ENCODE measurements at regions not wholly inside any gene's neighbourhood (a gene's known extent, or its start where the extent isn't known, plus 50 kb on each side); places are given as distances from the start of the nearest gene placed in this dataset.
"Not testable (repeated sequence)": the region's sequence is repeated elsewhere in the genome, so short reads cannot be mapped to it uniquely, and the experiment has no call there.

GRCh38 chr10:109067031-109067430 is 856.3 kb downstream of the XPNPEP1 start:
- no peak for DNase-seq (ENCODE audit: low spot score)

GRCh38 chr10:109065821-109066220 is 857.5 kb downstream of the XPNPEP1 start:
- DNase-seq (ENCODE audit: low spot score), result no peak

- no peak for DNase-seq (ENCODE audit: low spot score)
Measured at GRCh38 chr10:109062371-109062770, 860.9 kb downstream of the XPNPEP1 start.

- no peak for DNase-seq (ENCODE audit: low spot score)
Measured at GRCh38 chr10:109055243-109055642, 868.1 kb downstream of the XPNPEP1 start.

GRCh38 chr10:109047856-109048255 is 875.5 kb downstream of the XPNPEP1 start:
- DNase-seq (ENCODE audit: low spot score), result no peak

- DNase-seq (ENCODE audit: low spot score), result not testable (repeated sequence)
Measured at GRCh38 chr10:109046427-109046826, 876.9 kb downstream of the XPNPEP1 start.

- no peak for DNase-seq (ENCODE audit: low spot score)
Measured at GRCh38 chr10:109040622-109041021, 882.7 kb downstream of the XPNPEP1 start.

- no peak for DNase-seq (ENCODE audit: low spot score)
Measured at GRCh38 chr10:109037978-109038377, 885.3 kb downstream of the XPNPEP1 start.

GRCh38 chr10:109030581-109031210 is 892.6 kb downstream of the XPNPEP1 start:
- no peak for DNase-seq (ENCODE audit: low spot score)

- no peak for DNase-seq (ENCODE audit: low spot score)
Measured at GRCh38 chr10:109029870-109030269, 893.4 kb downstream of the XPNPEP1 start.

GRCh38 chr10:109027534-109028185 is 895.7 kb downstream of the XPNPEP1 start:
- DNase-seq (ENCODE audit: low spot score), result no peak

GRCh38 chr10:109025172-109025571 is 898.1 kb downstream of the XPNPEP1 start:
- DNase-seq (ENCODE audit: low spot score), result no peak

- no peak for DNase-seq (ENCODE audit: low spot score)
Measured at GRCh38 chr10:109022417-109023049, 900.8 kb downstream of the XPNPEP1 start.

- no peak for DNase-seq (ENCODE audit: low spot score)
Measured at GRCh38 chr10:109019001-109019424, 904.3 kb downstream of the XPNPEP1 start.

GRCh38 chr10:109007514-109007913 is 915.8 kb downstream of the XPNPEP1 start:
- DNase-seq (ENCODE audit: low spot score), result no peak

- DNase-seq (ENCODE audit: low spot score), result no peak
Measured at GRCh38 chr10:108990441-108990840, 932.9 kb downstream of the XPNPEP1 start.

- DNase-seq (ENCODE audit: low spot score), result no peak
Measured at GRCh38 chr10:108989976-108990375, 933.3 kb downstream of the XPNPEP1 start.

- no peak for DNase-seq (ENCODE audit: low spot score)
Measured at GRCh38 chr10:108982159-108982558, 941.2 kb downstream of the XPNPEP1 start.

GRCh38 chr10:108980869-108981268 is 942.4 kb downstream of the XPNPEP1 start:
- DNase-seq (ENCODE audit: low spot score), result no peak

- no peak for DNase-seq (ENCODE audit: low spot score)
Measured at GRCh38 chr10:108975459-108976058, 947.8 kb downstream of the XPNPEP1 start.

GRCh38 chr10:108970016-108970415 is 953.3 kb downstream of the XPNPEP1 start:
- DNase-seq (ENCODE audit: low spot score), result peak; percentile 50

GRCh38 chr10:108966411-108966810 is 956.9 kb downstream of the XPNPEP1 start:
- no peak for DNase-seq (ENCODE audit: low spot score)

GRCh38 chr10:108966005-108966404 is 957.3 kb downstream of the XPNPEP1 start:
- no peak for DNase-seq (ENCODE audit: low spot score)

All from ecto neural progenitor cell (in vitro differentiated cells).